ENCODE measurements at regions not wholly inside any gene's neighbourhood (a gene's known extent, or its start where the extent isn't known, plus 50 kb on each side); places are given as distances from the start of the nearest gene placed in this dataset.

DNA sequence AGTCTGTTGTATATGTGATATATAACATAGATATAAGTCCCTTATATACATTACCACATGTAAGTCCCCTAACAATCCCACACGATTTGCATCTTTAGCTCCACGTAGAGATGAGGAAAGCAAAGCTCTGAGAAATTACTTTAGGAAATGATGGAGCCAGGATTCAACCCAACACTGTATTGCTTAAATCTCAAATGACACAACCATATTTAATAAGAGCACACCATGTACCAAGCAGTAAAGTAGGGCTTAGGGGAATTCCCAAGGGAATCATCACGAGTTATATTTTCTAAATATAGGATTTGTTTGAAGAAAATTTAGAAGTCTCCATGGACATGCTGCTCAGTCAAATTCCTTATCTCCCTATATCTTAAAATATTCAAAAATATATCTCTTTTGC lies 61.3 kb upstream of the POMP start:
- no peak for ATAC-seq
- TF ChIP-seq, protein P1, sequence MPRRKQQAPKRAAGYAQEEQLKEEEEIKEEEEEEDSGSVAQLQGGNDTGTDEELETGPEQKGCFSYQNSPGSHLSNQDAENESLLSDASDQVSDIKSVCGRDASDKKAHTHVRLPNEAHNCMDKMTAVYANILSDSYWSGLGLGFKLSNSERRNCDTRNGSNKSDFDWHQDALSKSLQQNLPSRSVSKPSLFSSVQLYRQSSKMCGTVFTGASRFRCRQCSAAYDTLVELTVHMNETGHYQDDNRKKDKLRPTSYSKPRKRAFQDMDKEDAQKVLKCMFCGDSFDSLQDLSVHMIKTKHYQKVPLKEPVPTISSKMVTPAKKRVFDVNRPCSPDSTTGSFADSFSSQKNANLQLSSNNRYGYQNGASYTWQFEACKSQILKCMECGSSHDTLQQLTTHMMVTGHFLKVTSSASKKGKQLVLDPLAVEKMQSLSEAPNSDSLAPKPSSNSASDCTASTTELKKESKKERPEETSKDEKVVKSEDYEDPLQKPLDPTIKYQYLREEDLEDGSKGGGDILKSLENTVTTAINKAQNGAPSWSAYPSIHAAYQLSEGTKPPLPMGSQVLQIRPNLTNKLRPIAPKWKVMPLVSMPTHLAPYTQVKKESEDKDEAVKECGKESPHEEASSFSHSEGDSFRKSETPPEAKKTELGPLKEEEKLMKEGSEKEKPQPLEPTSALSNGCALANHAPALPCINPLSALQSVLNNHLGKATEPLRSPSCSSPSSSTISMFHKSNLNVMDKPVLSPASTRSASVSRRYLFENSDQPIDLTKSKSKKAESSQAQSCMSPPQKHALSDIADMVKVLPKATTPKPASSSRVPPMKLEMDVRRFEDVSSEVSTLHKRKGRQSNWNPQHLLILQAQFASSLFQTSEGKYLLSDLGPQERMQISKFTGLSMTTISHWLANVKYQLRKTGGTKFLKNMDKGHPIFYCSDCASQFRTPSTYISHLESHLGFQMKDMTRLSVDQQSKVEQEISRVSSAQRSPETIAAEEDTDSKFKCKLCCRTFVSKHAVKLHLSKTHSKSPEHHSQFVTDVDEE (CRISPR knock-in tag; IDR thresholded peaks at IDR 0.05), result no peak
- TF ChIP-seq TCF4 (CRISPR knock-in tag; IDR thresholded peaks at IDR 0.05; ENCODE audit: borderline replicate concordance), result no peak
- TF ChIP-seq OSR1 (CRISPR knock-in tag; IDR thresholded peaks at IDR 0.05), result no peak
- TF ChIP-seq, protein P2, sequence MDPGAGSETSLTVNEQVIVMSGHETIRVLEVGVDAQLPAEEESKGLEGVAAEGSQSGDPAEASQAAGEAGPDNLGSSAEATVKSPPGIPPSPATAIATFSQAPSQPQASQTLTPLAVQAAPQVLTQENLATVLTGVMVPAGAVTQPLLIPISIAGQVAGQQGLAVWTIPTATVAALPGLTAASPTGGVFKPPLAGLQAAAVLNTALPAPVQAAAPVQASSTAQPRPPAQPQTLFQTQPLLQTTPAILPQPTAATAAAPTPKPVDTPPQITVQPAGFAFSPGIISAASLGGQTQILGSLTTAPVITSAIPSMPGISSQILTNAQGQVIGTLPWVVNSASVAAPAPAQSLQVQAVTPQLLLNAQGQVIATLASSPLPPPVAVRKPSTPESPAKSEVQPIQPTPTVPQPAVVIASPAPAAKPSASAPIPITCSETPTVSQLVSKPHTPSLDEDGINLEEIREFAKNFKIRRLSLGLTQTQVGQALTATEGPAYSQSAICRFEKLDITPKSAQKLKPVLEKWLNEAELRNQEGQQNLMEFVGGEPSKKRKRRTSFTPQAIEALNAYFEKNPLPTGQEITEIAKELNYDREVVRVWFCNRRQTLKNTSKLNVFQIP (CRISPR knock-in tag; IDR thresholded peaks at IDR 0.05; ENCODE audit: borderline replicate concordance, low read depth), result no peak
- TF ChIP-seq ZNF565 (CRISPR knock-in tag; conservative IDR thresholded peaks at IDR 0.05; ENCODE audit: low read depth), result no peak
- TF ChIP-seq, protein P3, sequence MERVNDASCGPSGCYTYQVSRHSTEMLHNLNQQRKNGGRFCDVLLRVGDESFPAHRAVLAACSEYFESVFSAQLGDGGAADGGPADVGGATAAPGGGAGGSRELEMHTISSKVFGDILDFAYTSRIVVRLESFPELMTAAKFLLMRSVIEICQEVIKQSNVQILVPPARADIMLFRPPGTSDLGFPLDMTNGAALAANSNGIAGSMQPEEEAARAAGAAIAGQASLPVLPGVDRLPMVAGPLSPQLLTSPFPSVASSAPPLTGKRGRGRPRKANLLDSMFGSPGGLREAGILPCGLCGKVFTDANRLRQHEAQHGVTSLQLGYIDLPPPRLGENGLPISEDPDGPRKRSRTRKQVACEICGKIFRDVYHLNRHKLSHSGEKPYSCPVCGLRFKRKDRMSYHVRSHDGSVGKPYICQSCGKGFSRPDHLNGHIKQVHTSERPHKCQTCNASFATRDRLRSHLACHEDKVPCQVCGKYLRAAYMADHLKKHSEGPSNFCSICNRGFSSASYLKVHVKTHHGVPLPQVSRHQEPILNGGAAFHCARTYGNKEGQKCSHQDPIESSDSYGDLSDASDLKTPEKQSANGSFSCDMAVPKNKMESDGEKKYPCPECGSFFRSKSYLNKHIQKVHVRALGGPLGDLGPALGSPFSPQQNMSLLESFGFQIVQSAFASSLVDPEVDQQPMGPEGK (CRISPR knock-in tag; IDR thresholded peaks at IDR 0.05; ENCODE audit: borderline replicate concordance), result no peak
- TF ChIP-seq TOX (CRISPR knock-in tag; IDR thresholded peaks at IDR 0.05; ENCODE audit: borderline replicate concordance), result no peak
- no peak for TF ChIP-seq CSDC2 (CRISPR knock-in tag; IDR thresholded peaks at IDR 0.05)
- no peak for TF ChIP-seq PPARA (CRISPR knock-in tag; IDR thresholded peaks at IDR 0.05; ENCODE audit: borderline replicate concordance)

DNA sequence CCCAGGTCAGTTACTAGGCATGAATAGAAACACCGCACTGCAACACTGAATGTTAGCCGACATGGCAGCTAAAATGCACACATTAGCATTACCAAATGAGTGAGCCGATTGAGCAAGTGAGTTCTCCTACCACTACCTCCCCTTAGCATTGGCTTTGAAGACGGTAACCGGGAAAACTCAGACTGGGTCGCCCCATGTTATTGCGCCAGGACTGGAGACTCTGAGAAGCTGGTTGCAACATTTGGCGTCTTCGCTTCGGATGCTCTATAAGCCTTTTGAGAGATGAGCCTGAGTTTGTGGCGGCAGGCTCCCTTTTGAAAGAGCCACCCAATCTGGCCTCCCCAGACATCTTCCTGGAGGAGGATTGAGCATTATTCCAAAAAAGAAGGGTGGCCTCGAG lies 68.5 kb upstream of the POMP start:
- no peak for ATAC-seq
- no peak for TF ChIP-seq CSDC2 (CRISPR knock-in tag; IDR thresholded peaks at IDR 0.05)

DNA sequence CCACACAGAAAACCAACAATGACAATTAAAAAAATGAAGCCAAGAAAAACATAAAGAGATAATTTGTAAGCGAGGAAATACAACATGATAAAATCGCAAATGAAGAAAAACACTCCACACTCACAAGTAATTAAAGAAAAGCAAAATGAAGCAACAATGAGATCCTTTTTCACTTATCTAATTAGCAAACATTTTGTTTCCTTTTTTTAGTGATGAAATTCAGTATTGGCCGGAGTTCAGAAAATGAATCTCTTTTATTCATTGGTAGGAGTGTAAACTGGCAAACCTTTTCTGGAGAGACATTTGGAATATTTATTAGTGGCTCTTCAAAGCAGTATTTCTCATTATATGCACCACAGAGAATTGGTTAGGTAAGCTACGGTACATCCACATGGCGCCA lies 70.6 kb upstream of the POMP start:
- TF ChIP-seq CSDC2 (CRISPR knock-in tag; IDR thresholded peaks at IDR 0.05) (no peak), TOX (CRISPR knock-in tag; IDR thresholded peaks at IDR 0.05; ENCODE audit: borderline replicate concordance) (no peak)
- TF ChIP-seq, protein P1 (CRISPR knock-in tag; IDR thresholded peaks at IDR 0.05), result no peak
- no peak for ATAC-seq

DNA sequence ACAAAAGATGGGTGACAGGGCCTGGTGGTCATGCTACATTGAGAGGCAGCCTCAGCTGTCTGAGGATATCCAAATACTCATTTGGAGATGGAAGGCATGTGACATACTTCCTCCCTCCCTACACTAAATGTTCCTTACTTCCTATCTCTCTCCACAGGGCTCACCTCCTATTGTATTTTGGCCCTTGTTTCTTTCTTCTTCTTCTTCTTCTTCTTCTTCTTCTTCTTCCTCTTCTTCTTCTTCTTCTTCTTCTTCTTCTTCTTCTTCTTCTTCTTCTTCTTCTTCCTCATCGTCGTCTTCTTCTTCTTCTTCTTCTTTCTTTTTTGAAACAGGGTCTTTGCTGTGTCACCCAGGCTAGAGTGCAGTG lies 71.8 kb upstream of the POMP start:
- ATAC-seq, result no peak
- TF ChIP-seq, protein P2 (CRISPR knock-in tag; IDR thresholded peaks at IDR 0.05; ENCODE audit: borderline replicate concordance, low read depth), result no peak
- TF ChIP-seq GLIS3 (CRISPR knock-in tag; IDR thresholded peaks at IDR 0.05) (no peak), ESRRG (CRISPR knock-in tag; IDR thresholded peaks at IDR 0.05) (no peak), RARB (CRISPR knock-in tag; IDR thresholded peaks at IDR 0.05) (no peak), ZFP30 (CRISPR knock-in tag; IDR thresholded peaks at IDR 0.05) (no peak), ZNF565 (CRISPR knock-in tag; conservative IDR thresholded peaks at IDR 0.05; ENCODE audit: low read depth) (no peak), SNAI2 (CRISPR knock-in tag; IDR thresholded peaks at IDR 0.05) (no peak)
- TF ChIP-seq, protein P4, sequence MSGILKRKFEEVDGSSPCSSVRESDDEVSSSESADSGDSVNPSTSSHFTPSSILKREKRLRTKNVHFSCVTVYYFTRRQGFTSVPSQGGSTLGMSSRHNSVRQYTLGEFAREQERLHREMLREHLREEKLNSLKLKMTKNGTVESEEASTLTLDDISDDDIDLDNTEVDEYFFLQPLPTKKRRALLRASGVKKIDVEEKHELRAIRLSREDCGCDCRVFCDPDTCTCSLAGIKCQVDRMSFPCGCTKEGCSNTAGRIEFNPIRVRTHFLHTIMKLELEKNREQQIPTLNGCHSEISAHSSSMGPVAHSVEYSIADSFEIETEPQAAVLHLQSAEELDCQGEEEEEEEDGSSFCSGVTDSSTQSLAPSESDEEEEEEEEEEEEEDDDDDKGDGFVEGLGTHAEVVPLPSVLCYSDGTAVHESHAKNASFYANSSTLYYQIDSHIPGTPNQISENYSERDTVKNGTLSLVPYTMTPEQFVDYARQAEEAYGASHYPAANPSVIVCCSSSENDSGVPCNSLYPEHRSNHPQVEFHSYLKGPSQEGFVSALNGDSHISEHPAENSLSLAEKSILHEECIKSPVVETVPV (CRISPR knock-in tag; IDR thresholded peaks at IDR 0.05), result no peak
- TF ChIP-seq, protein P1 (CRISPR knock-in tag; IDR thresholded peaks at IDR 0.05), result no peak

Measured in SK-N-SH treated with all-trans-retinoic acid at 6 μM for 48 hours (cell line).